Stimulated activated CD8-positive, alpha-beta memory T cell treated with anti-CD3 and anti-CD28 coated beads, Interleukin-15, amount 100 ng/mL, for 4 hours (primary cell): ENCODE measurements at regions not wholly inside any gene's neighbourhood (a gene's known extent, or its start where the extent isn't known, plus 50 kb on each side); places are given as distances from the start of the nearest gene placed in this dataset.

ENCODE experiments used
- DNase-seq, 2 donors: peaks; one replicate each; pipeline ENCODE4 v3.0.0-alpha.2; 2020; ENCODE audit warnings: low read depth in 2 of 2

DNA sequence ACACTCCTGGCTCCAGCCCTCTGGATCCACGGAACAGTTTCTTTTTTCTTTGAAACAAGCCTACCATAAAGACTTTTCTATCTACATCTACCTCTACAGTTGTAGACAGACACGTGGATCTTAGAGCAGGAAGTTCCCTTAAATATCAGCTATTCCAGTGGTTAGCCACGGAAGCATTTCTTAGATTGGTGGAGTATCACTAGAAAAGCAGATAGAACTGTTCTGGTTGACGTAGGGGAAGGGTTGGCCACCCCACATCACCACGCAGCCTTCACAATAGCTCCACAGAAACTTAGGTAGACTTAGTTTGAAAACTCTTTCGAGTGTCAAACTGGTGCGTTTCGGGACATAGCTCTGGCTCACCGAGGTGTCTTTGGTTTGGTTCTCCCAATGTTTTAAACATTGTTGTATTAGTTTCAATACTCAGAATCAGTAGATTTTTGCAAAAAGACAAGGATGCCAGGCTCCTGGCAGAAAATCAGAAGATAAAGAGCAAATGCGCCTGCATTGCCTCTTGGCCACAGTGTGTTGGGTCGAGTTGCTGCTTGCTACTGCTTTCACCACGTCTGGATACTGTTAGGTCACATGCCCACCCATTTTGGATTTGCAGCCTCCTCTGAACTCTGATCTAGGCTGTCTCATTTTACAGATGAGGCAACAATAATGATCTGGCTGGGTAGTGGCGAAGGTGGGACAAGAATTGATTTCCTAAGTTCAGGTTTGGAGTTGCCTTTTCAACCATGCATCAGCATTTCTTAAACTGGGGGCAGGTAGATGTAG, 71.5 kb upstream of the DTNBP1 start:
- DNase-seq, result no peak

DNA sequence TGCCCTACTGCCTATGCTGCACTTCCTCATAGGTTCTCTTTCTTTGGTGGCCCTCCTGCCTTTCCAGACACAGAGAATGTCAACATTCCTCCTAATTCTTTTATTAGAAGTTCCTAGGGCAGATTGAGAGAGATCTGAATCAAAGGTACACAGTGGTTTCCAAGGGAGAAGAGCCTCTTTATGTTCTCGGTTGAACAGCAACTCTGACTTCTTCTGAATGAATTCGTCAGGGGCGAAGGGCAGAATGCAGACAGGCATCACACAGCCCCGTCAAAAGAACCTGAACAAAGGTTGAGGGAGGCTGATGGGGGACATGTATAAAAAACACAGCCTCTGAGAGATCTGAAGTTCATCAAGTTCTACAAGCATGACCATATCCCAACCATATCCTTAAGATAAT, 68.1 kb upstream of the DTNBP1 start:
- no peak for DNase-seq

DNA sequence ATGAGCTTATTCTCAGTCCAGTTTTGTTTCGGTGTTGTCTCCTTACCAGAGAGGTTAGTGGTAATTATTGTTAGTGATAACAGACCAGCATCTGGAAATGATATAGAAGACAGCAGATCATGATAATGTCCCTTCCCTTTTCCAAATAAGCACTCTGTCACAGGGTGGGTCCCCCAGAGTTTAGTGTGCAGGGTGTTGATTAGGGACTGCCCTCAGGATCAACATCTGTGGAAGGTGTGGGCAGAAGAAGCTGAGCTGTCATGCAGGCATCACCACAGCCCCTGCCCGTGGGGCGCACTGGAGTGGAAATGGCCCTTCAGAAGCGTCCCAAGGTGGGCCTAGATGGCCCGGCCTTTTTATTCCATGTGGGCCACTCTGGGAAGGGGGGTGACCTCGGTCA, 67.6 kb upstream of the DTNBP1 start:
- no peak for DNase-seq

DNA sequence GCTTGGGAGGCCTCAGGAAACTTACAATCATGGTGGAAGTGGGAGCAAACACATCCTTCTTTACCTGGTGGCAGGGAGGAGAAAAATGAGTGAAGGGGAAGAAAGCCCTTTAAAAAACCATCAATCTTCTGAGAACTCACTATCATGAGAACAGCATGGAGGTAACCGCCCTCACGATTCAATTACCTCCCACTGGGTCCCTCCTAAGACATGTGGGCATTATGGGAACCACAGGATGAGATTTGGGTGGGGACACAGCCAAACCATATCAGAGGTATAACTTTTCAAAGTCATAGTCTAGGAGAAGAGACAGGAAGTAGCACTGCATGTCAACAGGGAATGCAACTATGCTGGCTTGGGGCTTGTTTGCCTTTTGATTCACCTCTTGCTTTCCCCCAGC, 59.9 kb upstream of the DTNBP1 start:
- no peak for DNase-seq

DNA sequence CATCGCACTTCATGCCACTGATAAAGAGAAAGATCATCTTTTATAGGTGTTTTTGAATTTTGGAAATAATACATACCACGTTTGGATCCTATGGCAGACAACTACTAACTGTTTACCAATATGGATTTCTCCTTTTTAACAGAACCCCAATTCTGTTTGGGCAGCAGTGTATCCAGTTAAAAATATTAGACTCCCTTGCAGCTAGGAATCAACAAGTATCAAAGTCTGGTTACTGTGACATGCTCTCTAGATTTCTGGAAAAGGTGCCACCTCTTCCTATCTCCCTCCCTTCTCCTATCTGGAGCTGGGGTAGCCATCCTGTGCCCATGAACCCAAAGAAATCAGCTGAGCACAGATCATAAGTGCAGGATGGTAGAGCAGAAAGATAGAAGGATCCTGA, 54.1 kb upstream of the DTNBP1 start:
- DNase-seq, result no peak

DNA sequence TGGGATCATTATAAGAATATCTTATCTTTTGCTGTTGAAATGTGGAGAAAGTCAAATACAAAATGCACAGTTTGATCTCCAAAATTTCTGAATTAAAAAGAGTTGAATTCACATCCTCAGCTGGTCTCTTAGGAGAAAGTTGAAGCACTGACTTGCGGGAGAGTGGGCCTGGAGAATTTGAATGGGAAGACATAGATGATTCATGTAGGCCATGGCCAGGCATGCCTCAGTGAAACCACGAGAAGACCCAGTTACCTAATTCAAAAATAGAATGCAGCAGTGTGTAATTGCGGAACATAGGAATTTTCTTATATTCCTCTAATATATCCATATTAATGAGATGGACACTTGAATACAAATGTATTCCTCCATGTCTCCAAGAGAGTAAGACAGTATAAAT, 53.0 kb upstream of the DTNBP1 start:
- DNase-seq, result no peak

DNA sequence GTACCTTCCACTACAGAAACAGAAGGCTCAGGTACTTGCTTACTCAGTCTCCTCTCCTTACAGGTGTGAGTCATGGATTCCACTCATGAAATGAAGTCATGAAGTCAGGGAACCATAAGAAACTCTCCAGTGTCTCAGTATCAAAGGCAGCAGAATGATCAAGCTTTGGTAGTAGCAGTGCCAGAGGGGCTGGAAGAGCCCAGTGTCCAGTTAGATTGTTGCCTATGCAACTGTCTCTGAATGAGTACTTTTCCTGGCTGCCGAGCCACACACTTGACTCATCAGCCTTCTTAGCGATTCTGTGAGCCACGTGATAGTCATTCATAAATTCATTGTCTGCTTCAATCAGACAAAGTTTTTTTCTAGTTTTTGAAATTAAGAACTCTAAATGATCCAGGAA, 52.2 kb upstream of the DTNBP1 start:
- DNase-seq, result no peak

DNA sequence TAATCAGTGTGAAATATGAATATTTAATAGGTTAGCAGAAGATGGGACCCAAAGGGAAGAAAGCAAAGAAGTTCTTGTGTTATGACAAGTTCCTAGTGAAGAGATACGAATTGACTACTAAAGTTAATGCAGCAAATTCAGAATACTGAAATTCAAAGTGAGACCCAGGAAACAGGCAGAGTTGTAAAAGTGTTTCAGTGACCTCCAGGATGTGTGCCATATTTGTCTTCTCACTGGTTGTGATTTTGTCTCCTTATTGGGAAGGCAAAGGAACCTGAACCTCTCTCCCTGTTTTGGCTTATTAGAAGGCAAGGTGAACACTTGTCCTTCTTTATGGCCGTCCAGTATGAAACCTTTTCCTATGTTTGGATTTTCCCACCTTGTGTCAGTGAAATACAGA, 51.8 kb upstream of the DTNBP1 start:
- DNase-seq, result no peak

DNA sequence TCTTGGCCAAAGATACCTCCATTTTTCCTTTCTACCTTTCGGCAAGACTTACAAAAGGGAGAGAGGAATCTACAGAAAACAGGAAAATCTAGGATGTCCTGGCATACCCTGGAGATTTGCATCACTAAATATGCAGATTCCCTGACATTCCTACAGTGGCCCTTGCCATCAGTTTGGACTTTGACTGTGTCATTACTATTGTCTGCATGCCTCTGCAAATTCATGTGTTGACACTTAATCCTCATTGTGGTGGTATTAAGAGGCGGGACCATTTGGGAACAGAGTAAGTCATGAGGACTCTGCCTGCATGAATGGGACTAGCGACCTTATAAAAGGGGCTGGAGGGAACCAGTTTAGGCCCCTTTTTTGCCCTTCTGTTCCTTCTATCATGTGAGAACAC, 50.5 kb upstream of the DTNBP1 start:
- DNase-seq, result no peak

DNA sequence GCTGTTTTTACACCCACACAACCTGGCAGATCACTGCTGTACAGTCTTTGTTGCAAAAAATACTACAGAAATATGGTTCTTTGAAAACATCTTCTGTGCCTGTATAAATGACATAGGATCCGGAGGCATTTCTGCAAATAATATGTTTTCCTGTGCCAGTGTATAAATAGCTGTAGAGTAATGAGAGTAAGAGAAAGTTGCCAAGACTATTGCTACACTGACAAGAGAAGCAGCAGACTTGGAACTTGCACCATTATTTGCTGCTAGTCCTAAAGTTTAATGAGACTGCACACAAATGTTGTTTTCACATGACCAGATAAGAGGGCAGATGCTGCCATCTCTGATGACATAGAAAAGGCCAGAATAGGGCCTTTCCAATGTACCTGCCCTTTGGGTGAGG, 50.0 kb upstream of the DTNBP1 start:
- DNase-seq, result no peak
